ENCODE measurements at regions not wholly inside any gene's neighbourhood (a gene's known extent, or its start where the extent isn't known, plus 50 kb on each side); places are given as distances from the start of the nearest gene placed in this dataset.

DNA sequence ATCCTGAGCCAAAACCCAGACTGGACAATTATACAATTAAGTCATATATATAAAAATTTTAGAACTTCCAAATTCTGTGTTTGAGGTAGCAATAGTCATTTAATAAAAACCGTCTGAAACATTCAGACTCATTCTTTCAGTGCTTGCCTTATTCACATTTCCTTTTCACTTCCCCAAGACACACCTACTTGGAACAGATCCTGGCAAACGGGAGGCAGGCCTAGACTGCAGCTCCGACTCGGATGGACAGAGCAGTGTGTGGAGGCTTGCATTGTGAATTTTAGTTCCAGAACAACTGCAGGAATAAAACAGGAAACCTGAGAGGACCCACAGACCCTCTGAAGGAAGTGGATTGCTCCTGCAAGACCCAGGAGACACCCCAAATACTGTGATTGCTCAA lies 341.4 kb downstream of the CNTN3 start:
- Histone ChIP-seq H3K9me3 (no peaks in the 10 kb centered on the region), H3K27me3 (no peaks in the 10 kb centered on the region), H3K4me3 (no peak overlapping the region), H3K36me3 (no peaks in the 10 kb centered on the region), H3K4me1 (no peaks in the 10 kb centered on the region), H3K27ac (no peak overlapping the region)
- intact Hi-C loops (cut with DNase I), result no loop called here
- TF ChIP-seq CTCF (IDR thresholded peaks at IDR 0.05), result no peak
- no peak for TF ChIP-seq POLR2A (IDR thresholded peaks at IDR 0.05)
- TF ChIP-seq POLR2AphosphoS5 (IDR thresholded peaks at IDR 0.05; ENCODE audit: insufficient read depth in 1 of 2, low read depth in 1 of 2), result no peak
- no peak for DNase-seq (ENCODE audit: extremely low spot score in 2 of 2)

GRCh38 chr3:74271541-74271940 lies 342.9 kb downstream of the CNTN3 start:
- Histone ChIP-seq H3K4me1 (no peaks in the 10 kb centered on the region), H3K27me3 (no peaks in the 10 kb centered on the region), H3K36me3 (no peaks in the 10 kb centered on the region), H3K27ac (no peak overlapping the region), H3K9me3 (no peaks in the 10 kb centered on the region), H3K4me3 (no peak overlapping the region)
- no peak for DNase-seq (ENCODE audit: extremely low spot score in 2 of 2)
- TF ChIP-seq POLR2A (IDR thresholded peaks at IDR 0.05), result no peak
- no peak for TF ChIP-seq POLR2AphosphoS5 (IDR thresholded peaks at IDR 0.05; ENCODE audit: insufficient read depth in 1 of 2, low read depth in 1 of 2)
- TF ChIP-seq CTCF (IDR thresholded peaks at IDR 0.05), result no peak
- intact Hi-C loops (cut with DNase I), result no loop called here

DNA sequence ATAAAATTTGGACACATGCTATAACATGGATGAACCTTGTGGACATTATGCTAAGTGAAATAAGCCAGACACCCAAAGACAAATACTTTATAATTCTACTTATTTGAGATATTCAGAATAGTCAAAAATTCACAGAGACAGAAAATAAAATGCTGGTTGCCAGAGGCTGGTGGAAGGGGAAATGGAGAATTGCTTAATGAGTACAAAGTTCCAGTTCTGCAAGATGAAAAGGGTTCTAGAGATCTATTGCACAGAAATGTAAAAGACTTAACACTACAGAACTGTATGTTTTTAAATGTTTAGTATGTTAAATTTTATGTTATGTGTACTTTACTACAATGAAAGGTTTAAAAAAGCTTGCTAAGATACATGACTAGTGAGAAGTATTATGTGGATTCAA lies 344.8 kb downstream of the CNTN3 start:
- H3K4me3 ChIP-seq, result no peak overlapping the region
- no peak overlapping the region for H3K27ac ChIP-seq
- DNase-seq (ENCODE audit: extremely low spot score in 2 of 2), result no peak
- no peaks in the 10 kb centered on the region for H3K4me1 ChIP-seq
- no peak for TF ChIP-seq POLR2A (IDR thresholded peaks at IDR 0.05)
- no peak for TF ChIP-seq POLR2AphosphoS5 (IDR thresholded peaks at IDR 0.05; ENCODE audit: insufficient read depth in 1 of 2, low read depth in 1 of 2)
- TF ChIP-seq CTCF (IDR thresholded peaks at IDR 0.05), result no peak
- H3K36me3 ChIP-seq, result no peaks in the 10 kb centered on the region
- intact Hi-C loops (cut with DNase I), result no loop called here
- H3K27me3 ChIP-seq, result no peaks in the 10 kb centered on the region
- no peaks in the 10 kb centered on the region for H3K9me3 ChIP-seq

DNA sequence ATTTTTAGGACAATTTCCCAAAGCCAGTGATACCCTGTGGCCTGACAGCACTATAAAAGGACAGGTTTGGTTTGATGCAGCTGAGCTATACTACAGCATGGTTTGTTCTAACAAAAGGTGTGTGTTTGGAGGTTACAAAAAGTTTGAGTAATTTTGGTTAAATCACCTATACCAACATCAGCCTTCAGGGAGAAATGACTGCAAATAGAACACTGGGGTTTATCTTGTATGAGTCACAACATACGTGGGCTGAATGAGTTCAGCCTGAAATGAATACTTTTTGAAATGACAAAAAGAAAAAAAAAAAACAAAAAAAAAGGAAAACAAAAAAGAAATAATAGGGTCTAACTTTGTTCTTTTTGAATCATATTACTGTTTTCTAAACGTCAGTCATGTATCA lies 345.7 kb downstream of the CNTN3 start:
- intact Hi-C loops (cut with DNase I), result no loop called here
- DNase-seq (ENCODE audit: extremely low spot score in 2 of 2), result no peak
- Histone ChIP-seq H3K36me3 (no peaks in the 10 kb centered on the region), H3K27me3 (no peaks in the 10 kb centered on the region), H3K4me1 (no peaks in the 10 kb centered on the region), H3K9me3 (no peaks in the 10 kb centered on the region), H3K27ac (no peak overlapping the region), H3K4me3 (no peak overlapping the region)
- TF ChIP-seq CTCF (IDR thresholded peaks at IDR 0.05), result no peak
- TF ChIP-seq POLR2AphosphoS5 (IDR thresholded peaks at IDR 0.05; ENCODE audit: insufficient read depth in 1 of 2, low read depth in 1 of 2), result no peak
- TF ChIP-seq POLR2A (IDR thresholded peaks at IDR 0.05), result no peak

DNA sequence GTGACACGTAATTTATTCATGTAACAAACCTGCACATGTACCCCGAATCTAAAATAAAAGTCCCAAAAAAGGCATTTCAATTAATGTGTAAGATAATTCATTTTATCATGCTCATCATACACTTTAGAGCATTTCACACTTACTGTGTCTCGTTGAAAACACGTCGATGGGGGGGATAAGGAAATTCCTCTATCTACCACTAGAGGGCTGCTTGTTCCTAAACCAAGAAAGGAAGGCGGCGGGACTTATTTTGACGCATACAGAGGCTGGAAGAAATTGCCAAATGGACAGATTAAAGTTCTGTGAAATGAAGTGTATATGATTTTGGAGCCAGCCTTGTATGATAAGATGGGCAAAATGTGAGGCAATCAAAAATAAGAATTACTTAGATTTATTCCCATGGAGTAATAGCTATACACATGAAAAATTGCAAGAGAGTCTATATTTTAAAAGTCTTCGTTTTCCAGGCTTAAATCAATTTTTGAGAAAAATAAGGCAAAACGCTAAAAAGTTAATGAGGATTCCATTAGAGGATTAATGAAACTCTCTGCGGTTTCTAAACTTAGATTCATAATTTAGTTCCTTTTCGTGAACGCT lies 346.8 kb downstream of the CNTN3 start:
- H3K4me1 ChIP-seq, result no peaks in the 10 kb centered on the region
- no peaks in the 10 kb centered on the region for H3K36me3 ChIP-seq
- intact Hi-C loops (cut with DNase I), result no loop called here
- no peaks in the 10 kb centered on the region for H3K9me3 ChIP-seq
- no peaks in the 10 kb centered on the region for H3K27me3 ChIP-seq
- no peak overlapping the region for H3K4me3 ChIP-seq
- TF ChIP-seq CTCF (IDR thresholded peaks at IDR 0.05), result peak in 2 of 3 experiments; percentile 36 to 49
- TF ChIP-seq POLR2A (IDR thresholded peaks at IDR 0.05), result no peak
- TF ChIP-seq POLR2AphosphoS5 (IDR thresholded peaks at IDR 0.05; ENCODE audit: insufficient read depth in 1 of 2, low read depth in 1 of 2), result no peak
- DNase-seq (ENCODE audit: extremely low spot score in 2 of 2), result no peak
- H3K27ac ChIP-seq, result no peak overlapping the region

All from vagina (tissue), 2 donors.